IMR-90 (cell line): ENCODE measurements at regions not wholly inside any gene's neighbourhood (a gene's known extent, or its start where the extent isn't known, plus 50 kb on each side); places are given as distances from the start of the nearest gene placed in this dataset.

Experiments used
- ATAC-seq: fragments of 200-7000 bp; cut with Tn5 transposase; 2 replicates; pipeline ENCODE4 v1.9.1; 2020; ENCODE audit warnings: low read depth, mild to moderate bottlenecking, moderate library complexity
- BruUV-seq: library from RNA; stranded (reverse); fragments of 400-500 nt; replicated peaks from 2 replicates; lab custom pipeline; 2021; lab: Mats Ljungman, UMichigan
- CTCF ChIA-PET: fragments of 300-600 bp; formaldehyde crosslinking; extraction: SDS; loops from one replicate; lab custom pipeline; 2021; ENCODE audit warnings: antibody characterized with exemption; lab: Yijun Ruan, JAX
- POLR2A ChIA-PET: fragments of 300-600 bp; sonication (Branson Sonifier 250); formaldehyde crosslinking; loops from one replicate; lab custom pipeline; 2022; ENCODE audit warnings: antibody characterized with exemption; ENCODE audit not compliant: unreplicated experiment; lab: Charles Lee
- DNase-seq: peaks from one replicate; pipeline ENCODE4 v3.0.0; 2013
- H2AFZ ChIP-seq: replicated peaks from 2 replicates; pipeline ENCODE3; 2013; ENCODE audit warnings: low read length, mild to moderate bottlenecking; ENCODE audit not compliant: poor library complexity
- H2AK5ac ChIP-seq: 2 replicates; pipeline ENCODE4 v1.6.1; 2013; ENCODE audit warnings: low read depth, low read length, inconsistent platforms
- H2AK9ac ChIP-seq: replicated peaks from 2 replicates; pipeline ENCODE3; 2013; ENCODE audit warnings: mild to moderate bottlenecking, low read depth, low read length, moderate library complexity; ENCODE audit not compliant: poor library complexity
- H2BK120ac ChIP-seq: 2 replicates; pipeline ENCODE4 v1.6.1; 2013; ENCODE audit warnings: low read depth, low read length, inconsistent platforms
- H2BK15ac ChIP-seq: 3 replicates; pipeline ENCODE4 v1.6.1; 2013; ENCODE audit warnings: low read depth, low read length, inconsistent platforms
- H2BK20ac ChIP-seq: 2 replicates; pipeline ENCODE4 v1.6.1; 2013; ENCODE audit warnings: low read depth, mild to moderate bottlenecking, inconsistent platforms, low read length, moderate library complexity
- H2BK5ac ChIP-seq: 2 replicates; pipeline ENCODE4 v1.6.1; 2013; ENCODE audit warnings: mild to moderate bottlenecking, low read depth, low read length, inconsistent platforms; ENCODE audit not compliant: poor library complexity, severe bottlenecking
- H3K14ac ChIP-seq: replicated peaks from 2 replicates; pipeline ENCODE4 v1.6.1; 2013; ENCODE audit warnings: low read depth, low read length, inconsistent platforms
- H3K18ac ChIP-seq: 2 replicates; pipeline ENCODE4 v1.6.1; 2013; ENCODE audit warnings: low read depth, low read length, control low read depth
- H3K23ac ChIP-seq: 2 replicates; pipeline ENCODE4 v1.6.1; 2013; ENCODE audit warnings: low read depth, low read length, inconsistent platforms
- H3K27ac ChIP-seq: 2 replicates; pipeline ENCODE4 v1.5.1; 2013; ENCODE audit warnings: mild to moderate bottlenecking, control low read depth, low read length; ENCODE audit not compliant: insufficient read depth
- H3K27me3 ChIP-seq: 2 replicates; pipeline ENCODE4 v1.6.1; 2013; ENCODE audit warnings: low read length; ENCODE audit not compliant: control insufficient read depth, insufficient read depth
- H3K36me3 ChIP-seq: 2 replicates; pipeline ENCODE4 v1.6.1; 2013; ENCODE audit warnings: low read length, mixed read lengths; ENCODE audit not compliant: control insufficient read depth, insufficient read depth
- H3K4ac ChIP-seq: 2 replicates; pipeline ENCODE4 v1.6.1; 2013; ENCODE audit warnings: low read depth, low read length, inconsistent platforms
- H3K4me1 ChIP-seq: 2 replicates; pipeline ENCODE4 v1.6.1; 2013; ENCODE audit warnings: low read length, mixed read lengths; ENCODE audit not compliant: control insufficient read depth, insufficient read depth
- H3K4me2 ChIP-seq: 2 replicates; pipeline ENCODE4 v1.6.1; 2013; ENCODE audit warnings: low read depth, mild to moderate bottlenecking, control low read depth, low read length, moderate library complexity
- H3K4me3 ChIP-seq: 2 replicates; pipeline ENCODE4 v1.5.1; 2013; ENCODE audit warnings: low read depth, mild to moderate bottlenecking, control low read depth, low read length, moderate library complexity; ENCODE audit not compliant: insufficient read depth
- H3K56ac ChIP-seq: 2 replicates; pipeline ENCODE4 v1.6.1; 2013; ENCODE audit warnings: low read length, inconsistent platforms; ENCODE audit not compliant: insufficient read depth; ENCODE audit errors: extremely low read depth
- H3K79me1 ChIP-seq, 2 experiments: 2 replicates each; pipeline ENCODE4 v1.6.1; 2013; ENCODE audit warnings: low read length in 2 of 2, inconsistent platforms in 1 of 2, low read depth in 1 of 2
- H3K9ac ChIP-seq: 2 replicates; pipeline ENCODE4 v1.6.1; 2013; ENCODE audit warnings: low read depth, low read length, control low read depth
- H3K9me1 ChIP-seq: 2 replicates; pipeline ENCODE4 v1.6.1; 2013; ENCODE audit warnings: low read length, inconsistent platforms; ENCODE audit not compliant: insufficient read depth
- H3K9me3 ChIP-seq: 2 replicates; pipeline ENCODE4 v1.6.1; 2013; ENCODE audit warnings: low read length; ENCODE audit not compliant: control insufficient read depth, insufficient read depth
- H4K20me1 ChIP-seq: 2 replicates; pipeline ENCODE4 v1.6.1; 2013; ENCODE audit warnings: low read length, inconsistent platforms; ENCODE audit not compliant: insufficient read depth
- H4K5ac ChIP-seq: 2 replicates; pipeline ENCODE4 v1.6.1; 2013; ENCODE audit warnings: mild to moderate bottlenecking, low read depth, low read length, control low read depth
- H4K8ac ChIP-seq, 2 experiments: 2 replicates each; pipeline ENCODE4 v1.6.1; 2013; ENCODE audit warnings: low read depth in 2 of 2, low read length in 2 of 2, control low read depth in 1 of 2, inconsistent platforms in 1 of 2
- H4K91ac ChIP-seq: 2 replicates; pipeline ENCODE4 v1.6.1; 2013; ENCODE audit warnings: low read depth, low read length, inconsistent platforms; ENCODE audit not compliant: insufficient read depth
- BHLHE40 ChIP-seq: fragments of 150-350 bp; IDR thresholded peaks from 2 replicates; pipeline ENCODE4 v1.6.1; 2016; ENCODE audit warnings: mild to moderate bottlenecking, low read depth, low read length
- CHD1 ChIP-seq: IDR thresholded peaks from 2 replicates; pipeline ENCODE4 v1.6.1; 2012; ENCODE audit warnings: low read depth, low read length, improper control_type of control experiment
- FOS ChIP-seq: fragments of 150-350 bp; IDR thresholded peaks from 2 replicates; pipeline ENCODE4 v1.6.1; 2016; ENCODE audit warnings: low read depth, low read length
- MXI1 ChIP-seq: IDR thresholded peaks from 2 replicates; pipeline ENCODE4 v1.6.1; 2012; ENCODE audit warnings: low read depth, mild to moderate bottlenecking, low read length, moderate library complexity, borderline replicate concordance
- NFE2L2 ChIP-seq: fragments of 150-350 bp; IDR thresholded peaks from 2 replicates; pipeline ENCODE4 v1.6.1; 2016; ENCODE audit warnings: low read depth, mild to moderate bottlenecking, low read length
- POLR2A ChIP-seq: IDR thresholded peaks from 2 replicates; pipeline ENCODE4 v1.6.1; 2012; ENCODE audit warnings: mild to moderate bottlenecking, low read depth, low read length
- RCOR1 ChIP-seq: IDR thresholded peaks from 2 replicates; pipeline ENCODE4 v1.6.1; 2012; ENCODE audit warnings: mild to moderate bottlenecking, low read length, improper control_type of control experiment; ENCODE audit not compliant: insufficient replicate concordance
- RFX5 ChIP-seq: IDR thresholded peaks from 2 replicates; pipeline ENCODE4 v1.8.0; 2012; ENCODE audit warnings: low read depth, mild to moderate bottlenecking, low read length, moderate library complexity
- WGBS, 2 experiments: methylation state at CpG; one replicate each; pipeline versions ENCODE4 v1.1.5 to v1.1.7; 2013; ENCODE audit warnings: missing lambda C conversion rate in 2 of 2; ENCODE audit not compliant: insufficient read length in 1 of 2; ENCODE audit errors: extremely low coverage in 2 of 2; 5-methylcytosine and 5-hydroxymethylcytosine counted together
- dilution Hi-C: fragments of 300-500 bp; cut with HindIII; formaldehyde crosslinking; loops from one replicate; pipeline ENCODE4 v1.14.3; 2018; ENCODE audit warnings: low sequenced_read_pairs; ENCODE audit not compliant: unreplicated experiment
- in situ Hi-C: fragments of 300-500 bp; cut with MboI; formaldehyde crosslinking; loops from 3 replicates; pipeline ENCODE4 v1.14.3; 2019; ENCODE audit warnings: low sequenced_read_pairs, inconsistent platforms, mixed read lengths
- intact Hi-C: fragments of 100-400 bp; cut with micrococcal nuclease; formaldehyde crosslinking; loops from 2 replicates; pipeline ENCODE4 v1.10.0; 2022

GRCh38 chr1:110777228-110777627, 95.7 kb upstream of the CD53 start:
- no peak overlapping the region for H2AK9ac ChIP-seq
- H3K9me3 ChIP-seq, result no peaks in the 10 kb centered on the region
- no peak overlapping the region for H2BK20ac ChIP-seq
- no peaks in the 10 kb centered on the region for H3K36me3 ChIP-seq
- H3K27ac ChIP-seq, result no peak overlapping the region
- no peak overlapping the region for H2BK15ac ChIP-seq
- no peak overlapping the region for H4K91ac ChIP-seq
- ChIA-PET POLR2A (no interaction called here), CTCF (no interaction called here)
- no peak for ATAC-seq
- no peaks in the 10 kb centered on the region for H3K9me1 ChIP-seq
- intact Hi-C loops (no loop called here), in situ Hi-C loops (loop anchor here (10.0 kb wide), 1 partner anchor 252 kb away; no protein-coding TSS in a partner anchor), dilution Hi-C loops (no loop called here)
- BruUV-seq, result no TSS peak
- no peak overlapping the region for H3K56ac ChIP-seq
- no peaks in the 10 kb centered on the region for H4K20me1 ChIP-seq
- no peaks in the 10 kb centered on the region for H3K4me1 ChIP-seq
- H2AK5ac ChIP-seq, result no peak overlapping the region
- TF ChIP-seq NFE2L2 (no peak), CHD1 (no peak), BHLHE40 (no peak), RFX5 (no peak), FOS (no peak), RCOR1 (no peak), MXI1 (no peak), POLR2A (no peak)
- no peak overlapping the region for H4K8ac ChIP-seq
- H3K23ac ChIP-seq, result no peak overlapping the region
- DNase-seq, result no peak
- no peak overlapping the region for H3K9ac ChIP-seq
- no CpG with 5 or more reads among the region's 4 CpGs for WGBS, 2 experiments
- H4K5ac ChIP-seq, result no peak overlapping the region
- no peak overlapping the region for H3K4me3 ChIP-seq
- no peak overlapping the region for H3K4me2 ChIP-seq
- H3K18ac ChIP-seq, result no peak overlapping the region
- no peak overlapping the region for H2BK5ac ChIP-seq
- H2AFZ ChIP-seq, result no peak overlapping the region
- H3K14ac ChIP-seq, result no peak overlapping the region
- H2BK120ac ChIP-seq, result no peak overlapping the region
- no peak overlapping the region for H3K4ac ChIP-seq
- no peaks in the 10 kb centered on the region for H3K79me1 ChIP-seq
- peaks cover 8% of the 10 kb centered on the region; the same call in 1 of the 2 replicates for H3K27me3 ChIP-seq
